ENCODE measurements at regions not wholly inside any gene's neighbourhood (a gene's known extent, or its start where the extent isn't known, plus 50 kb on each side); places are given as distances from the start of the nearest gene placed in this dataset.

DNA sequence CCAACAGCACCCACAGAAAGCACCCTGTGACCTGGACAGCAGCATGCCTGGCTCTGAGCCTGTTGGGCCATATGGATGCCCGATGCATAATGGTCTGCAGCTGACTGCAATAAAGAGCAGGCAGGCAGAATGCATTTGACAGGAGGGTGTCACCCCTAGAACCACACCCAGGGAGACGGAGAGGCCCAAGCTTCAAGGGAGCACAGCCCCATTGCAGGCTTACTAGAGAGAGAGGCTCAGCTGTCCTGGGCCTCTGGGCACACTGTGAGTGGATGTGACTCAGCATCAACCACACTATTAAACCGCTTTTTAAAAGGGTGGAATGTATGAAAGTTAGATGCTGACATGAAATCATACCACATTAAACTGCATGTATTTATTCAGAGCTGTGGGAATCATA, 365.3 kb downstream of the CTTN start:
- TF ChIP-seq EZH2 (IDR thresholded peaks at IDR 0.05; ENCODE audit: low read length, missing control alignments): no peak
- TF ChIP-seq, protein P1, sequence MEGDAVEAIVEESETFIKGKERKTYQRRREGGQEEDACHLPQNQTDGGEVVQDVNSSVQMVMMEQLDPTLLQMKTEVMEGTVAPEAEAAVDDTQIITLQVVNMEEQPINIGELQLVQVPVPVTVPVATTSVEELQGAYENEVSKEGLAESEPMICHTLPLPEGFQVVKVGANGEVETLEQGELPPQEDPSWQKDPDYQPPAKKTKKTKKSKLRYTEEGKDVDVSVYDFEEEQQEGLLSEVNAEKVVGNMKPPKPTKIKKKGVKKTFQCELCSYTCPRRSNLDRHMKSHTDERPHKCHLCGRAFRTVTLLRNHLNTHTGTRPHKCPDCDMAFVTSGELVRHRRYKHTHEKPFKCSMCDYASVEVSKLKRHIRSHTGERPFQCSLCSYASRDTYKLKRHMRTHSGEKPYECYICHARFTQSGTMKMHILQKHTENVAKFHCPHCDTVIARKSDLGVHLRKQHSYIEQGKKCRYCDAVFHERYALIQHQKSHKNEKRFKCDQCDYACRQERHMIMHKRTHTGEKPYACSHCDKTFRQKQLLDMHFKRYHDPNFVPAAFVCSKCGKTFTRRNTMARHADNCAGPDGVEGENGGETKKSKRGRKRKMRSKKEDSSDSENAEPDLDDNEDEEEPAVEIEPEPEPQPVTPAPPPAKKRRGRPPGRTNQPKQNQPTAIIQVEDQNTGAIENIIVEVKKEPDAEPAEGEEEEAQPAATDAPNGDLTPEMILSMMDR (conservative IDR thresholded peaks at IDR 0.05 in 1 of 2, IDR thresholded peaks at IDR 0.05 in 1 of 2; ENCODE audit: low read depth in 1 of 2, low read length in 2 of 2): no peak
